Activated CD8-positive, alpha-beta memory T cell treated with anti-CD3 and anti-CD28 coated beads, Interleukin-2, amount 50 U/mL, for 1 hour (primary cell): ENCODE measurements at regions not wholly inside any gene's neighbourhood (a gene's known extent, or its start where the extent isn't known, plus 50 kb on each side); places are given as distances from the start of the nearest gene placed in this dataset.

ENCODE experiments used
- DNase-seq: peaks from one replicate; pipeline ENCODE4 v3.0.0-alpha.2; 2020; ENCODE audit errors: extremely low read depth

DNA sequence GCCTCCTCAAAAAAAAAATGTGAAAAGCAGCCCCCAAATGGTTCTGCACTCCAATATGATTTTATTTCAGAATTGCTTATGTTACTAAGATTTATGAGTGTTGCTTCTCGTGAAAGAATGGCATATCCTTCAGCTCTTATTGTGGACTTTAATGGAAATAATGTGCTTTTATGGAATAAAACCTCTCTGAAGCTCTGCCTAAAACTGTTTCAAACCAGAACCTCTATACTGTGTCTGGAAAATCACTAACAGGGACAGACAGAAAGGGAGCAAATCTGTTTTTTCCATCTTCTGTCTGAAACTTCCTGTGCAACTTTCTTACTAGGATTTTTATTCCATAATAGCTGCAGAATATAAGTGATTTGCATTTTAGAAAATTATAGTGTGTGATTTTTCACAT is 493.1 kb downstream of the ANKRD50 start:
- no peak for DNase-seq

DNA sequence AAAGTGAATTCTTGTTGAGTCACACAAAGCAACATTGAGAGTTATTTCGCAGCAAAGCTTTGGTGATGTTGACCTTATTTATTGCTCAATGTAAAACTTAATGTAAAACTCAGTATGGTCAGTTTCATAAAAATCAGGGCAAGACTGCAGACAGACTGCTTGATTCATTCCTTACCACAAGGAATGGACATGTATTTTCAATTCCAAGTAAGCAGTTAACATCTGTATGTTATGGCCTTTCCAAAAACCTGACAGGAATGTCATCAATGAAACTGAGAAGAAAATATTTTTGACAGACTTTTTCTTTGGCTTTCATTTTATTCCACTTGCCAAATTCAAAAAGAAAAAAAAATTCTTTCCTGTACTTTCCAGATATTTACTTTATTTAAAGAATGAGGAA is 488.3 kb downstream of the ANKRD50 start:
- no peak for DNase-seq

DNA sequence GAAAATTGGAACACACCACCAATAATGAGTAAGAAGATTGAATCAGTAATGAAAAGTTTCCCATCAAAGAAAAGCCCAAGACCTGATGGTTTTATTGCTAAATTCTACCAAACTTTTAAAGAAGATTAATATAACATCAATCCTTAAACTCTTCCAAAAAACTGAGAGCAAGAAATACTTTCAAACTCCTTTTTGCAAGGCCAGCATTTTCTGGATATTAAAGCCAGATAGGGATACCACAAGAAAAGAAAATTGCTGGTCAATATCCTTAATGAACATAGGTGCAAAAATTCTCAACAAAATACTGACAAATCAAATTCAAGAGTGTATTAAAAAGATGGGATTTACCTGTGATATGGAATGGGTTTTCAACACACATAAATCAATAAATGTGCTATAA is 484.6 kb downstream of the ANKRD50 start:
- no peak for DNase-seq

DNA sequence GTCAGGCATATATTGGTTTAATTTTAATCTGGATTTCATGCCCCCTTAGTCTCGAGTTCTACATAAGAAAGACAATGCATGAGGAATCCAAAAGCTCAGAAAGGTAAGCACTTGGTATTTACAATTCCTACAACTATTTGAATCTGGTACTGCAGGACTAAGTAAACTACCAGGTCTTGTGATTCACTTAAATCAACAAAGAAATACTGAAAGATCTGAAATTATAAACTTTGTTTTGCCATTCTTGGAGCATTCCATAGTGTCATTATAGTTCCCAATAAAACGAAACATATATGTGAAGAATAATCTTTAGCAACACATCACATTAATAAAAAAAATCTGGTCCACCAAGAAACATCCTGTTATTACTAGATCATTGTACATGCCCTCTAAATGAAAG is 482.3 kb downstream of the ANKRD50 start:
- DNase-seq: no peak

DNA sequence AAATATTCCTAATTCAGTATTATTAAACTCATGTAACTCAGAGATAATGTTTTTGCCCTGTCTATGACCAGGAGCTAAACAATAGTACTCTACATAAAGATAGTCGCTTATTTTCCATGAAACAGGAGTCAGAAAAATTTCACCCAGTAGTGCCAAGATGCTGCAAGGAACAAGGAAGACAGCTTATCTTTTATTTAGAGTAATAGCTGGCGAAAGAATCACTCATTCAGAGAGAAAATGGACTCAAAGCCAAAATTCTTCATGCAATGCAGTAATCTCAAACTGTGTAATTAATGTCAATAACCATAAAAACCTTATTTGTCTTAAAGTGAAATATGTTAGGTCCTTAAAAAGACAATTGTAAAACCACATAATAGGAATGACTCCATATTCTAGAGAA is 477.8 kb downstream of the ANKRD50 start:
- DNase-seq: no peak

DNA sequence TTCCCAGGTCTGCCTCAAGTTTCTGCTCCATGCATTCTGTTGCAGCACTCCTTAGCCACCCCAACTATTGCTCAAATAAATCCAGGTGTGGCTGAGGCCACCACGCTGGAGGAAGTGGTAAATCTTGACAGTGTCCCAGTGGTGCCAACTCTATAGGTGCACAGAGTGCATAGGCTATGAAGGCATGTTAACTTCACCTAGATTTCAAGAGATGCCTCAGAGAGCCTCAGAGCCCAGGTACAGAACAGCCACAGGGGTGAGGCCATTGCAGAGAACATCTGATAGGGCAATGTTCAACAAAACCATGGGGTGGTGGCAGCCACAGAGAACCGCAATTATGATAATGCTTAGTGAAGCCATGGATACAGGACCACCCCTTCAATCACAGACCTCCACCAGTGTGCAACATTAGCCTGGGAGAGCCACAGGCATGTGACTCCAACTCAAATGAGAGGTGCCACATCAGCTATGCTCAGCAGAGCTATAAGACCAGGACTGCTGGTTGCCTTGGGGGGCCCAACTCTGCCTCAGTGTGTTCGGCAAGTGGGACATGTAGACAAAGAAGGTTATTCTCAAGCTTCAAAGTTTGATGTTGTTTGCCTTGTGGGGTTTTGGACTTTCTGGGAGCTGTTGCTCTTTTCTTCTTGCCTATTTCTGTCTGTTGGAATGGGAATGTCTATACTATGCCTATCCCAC is 468.7 kb downstream of the ANKRD50 start:
- DNase-seq: no peak

DNA sequence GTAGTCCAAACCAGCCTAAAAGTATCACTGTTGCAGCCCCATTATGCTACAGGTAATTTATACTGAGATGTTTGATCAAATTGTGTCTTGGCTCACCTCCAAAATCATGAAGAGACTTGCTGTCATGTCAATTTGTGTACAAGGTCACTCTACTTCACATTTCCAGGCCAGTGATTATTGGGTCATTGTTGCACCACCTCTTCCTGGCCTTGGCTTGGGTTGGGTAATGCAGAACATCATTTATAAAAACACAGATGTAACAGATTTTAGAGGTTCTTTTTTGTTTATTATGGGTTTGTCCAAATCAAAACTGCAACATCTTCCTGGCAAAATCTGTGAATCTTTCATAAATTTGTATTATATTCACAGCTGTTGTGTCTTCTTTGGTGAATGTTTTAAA is 459.5 kb downstream of the ANKRD50 start:
- DNase-seq: no peak

DNA sequence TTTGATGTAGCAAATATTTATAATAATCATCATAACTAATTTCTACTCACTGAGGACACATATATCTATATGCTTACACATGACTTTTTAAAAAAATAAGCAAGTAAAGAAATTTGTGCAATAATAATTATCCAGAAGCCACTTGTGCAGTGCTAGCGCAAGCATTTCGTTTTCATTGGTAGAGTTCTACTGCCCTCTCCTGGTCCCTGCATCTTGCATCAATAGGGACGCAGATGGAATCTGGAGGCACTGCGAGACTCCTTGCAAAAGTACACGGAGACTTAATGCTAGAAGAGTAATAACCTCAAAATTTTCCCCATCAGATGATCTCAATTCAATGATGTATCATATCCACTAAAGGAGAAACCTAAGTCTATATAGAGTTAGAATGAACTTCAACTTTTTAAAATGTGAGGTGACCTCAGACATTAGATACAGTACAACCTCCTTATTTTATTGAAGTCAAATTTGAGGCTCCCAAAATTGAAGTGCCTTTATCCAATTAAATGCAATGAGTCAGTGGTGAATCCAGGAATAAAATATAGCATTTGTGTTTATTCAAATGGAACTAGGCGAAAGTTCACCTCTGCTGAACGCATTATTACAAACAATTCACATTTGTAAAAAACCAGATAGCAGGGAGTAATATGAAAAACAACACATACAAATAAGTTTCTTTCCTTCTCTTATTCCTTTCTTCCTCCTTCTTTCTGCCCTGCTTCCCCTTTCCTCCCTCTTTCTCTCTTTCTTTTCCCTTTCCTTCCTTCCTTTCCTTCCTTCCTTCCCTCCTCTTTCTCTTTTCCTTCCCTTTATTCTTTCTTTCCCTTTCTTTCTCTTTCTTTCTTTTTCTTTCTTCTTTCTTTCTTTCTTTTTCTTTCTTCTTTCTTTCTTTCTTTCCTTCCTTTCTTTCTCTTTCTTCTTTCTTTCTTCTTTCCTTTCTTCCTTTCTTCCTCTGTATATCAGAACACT is 450.0 kb downstream of the ANKRD50 start:
- peak; percentile 0 for DNase-seq

DNA sequence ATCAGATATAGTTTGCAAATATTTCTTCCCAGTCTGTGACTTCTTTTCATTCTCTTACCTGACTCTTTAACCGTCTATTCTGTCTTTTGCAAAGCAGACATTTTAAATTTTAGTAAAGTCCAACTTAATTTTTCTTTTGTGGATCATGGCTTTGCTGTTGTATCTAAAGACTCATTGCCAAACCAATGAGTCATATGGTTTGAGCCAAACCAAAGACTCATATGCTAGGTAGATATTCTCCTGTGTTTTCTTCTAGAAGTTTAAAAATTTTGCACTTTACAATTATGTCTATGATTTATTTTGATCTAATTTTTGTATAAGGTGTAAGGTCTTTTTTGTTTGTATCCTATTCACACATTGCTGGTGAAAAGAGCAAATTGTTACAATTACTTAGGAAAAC is 446.8 kb downstream of the ANKRD50 start:
- DNase-seq: no peak

DNA sequence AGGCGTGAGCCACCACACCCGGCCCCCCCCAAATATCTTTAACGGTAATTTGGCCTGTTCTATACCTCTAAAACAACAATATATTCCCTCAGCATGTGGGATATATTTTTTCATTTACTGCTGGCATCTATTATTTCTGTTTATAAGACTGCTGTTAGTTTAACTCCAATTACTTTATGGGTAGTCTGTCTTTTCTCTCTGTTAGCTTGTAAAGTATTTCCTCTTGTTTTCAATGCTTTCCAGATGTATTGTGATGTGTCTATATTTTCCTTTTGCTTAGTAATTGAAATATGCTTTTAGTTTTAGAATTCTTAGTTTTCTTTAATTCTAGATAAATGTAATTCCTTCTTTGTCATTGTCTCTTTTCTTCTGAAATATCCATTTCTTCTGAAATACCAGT is 445.8 kb downstream of the ANKRD50 start:
- DNase-seq: no peak

DNA sequence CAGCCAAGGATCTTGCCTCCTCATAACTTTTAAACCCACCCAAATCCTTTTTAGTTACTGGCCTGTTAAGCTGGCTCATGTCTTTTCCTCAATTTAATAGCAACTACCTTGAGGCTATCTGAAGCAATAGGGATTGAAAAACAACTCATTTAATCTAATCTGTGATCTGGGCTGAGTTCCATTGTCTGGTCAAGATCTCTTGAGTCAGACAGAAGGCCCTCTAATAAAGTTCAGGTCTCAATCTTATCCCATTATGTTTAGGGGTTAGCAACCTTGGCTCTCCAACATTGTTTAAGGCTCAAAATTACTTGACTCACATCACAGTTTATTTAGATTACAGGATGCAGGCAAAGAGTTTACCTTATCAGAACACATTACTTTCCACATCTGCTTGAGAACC is 436.1 kb downstream of the ANKRD50 start:
- no peak for DNase-seq

DNA sequence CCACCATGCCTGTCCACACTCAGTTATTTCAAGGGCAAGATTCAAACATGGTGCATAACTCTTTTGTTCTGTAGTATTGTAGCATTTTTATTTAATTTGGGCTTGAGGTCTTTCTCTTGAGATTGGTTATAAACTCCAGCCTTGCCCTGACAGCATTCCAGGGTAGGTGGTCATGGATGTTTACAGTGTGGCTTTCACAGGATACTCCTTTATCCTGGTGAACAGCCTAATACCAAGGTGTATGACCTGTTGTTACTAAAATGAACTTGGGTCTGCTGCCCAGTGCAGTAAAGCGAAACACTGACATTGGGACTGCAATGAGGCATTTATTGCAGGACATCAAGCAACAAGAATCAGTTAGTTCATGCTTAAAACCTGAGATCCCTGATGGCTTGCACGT is 434.8 kb downstream of the ANKRD50 start:
- no peak for DNase-seq

DNA sequence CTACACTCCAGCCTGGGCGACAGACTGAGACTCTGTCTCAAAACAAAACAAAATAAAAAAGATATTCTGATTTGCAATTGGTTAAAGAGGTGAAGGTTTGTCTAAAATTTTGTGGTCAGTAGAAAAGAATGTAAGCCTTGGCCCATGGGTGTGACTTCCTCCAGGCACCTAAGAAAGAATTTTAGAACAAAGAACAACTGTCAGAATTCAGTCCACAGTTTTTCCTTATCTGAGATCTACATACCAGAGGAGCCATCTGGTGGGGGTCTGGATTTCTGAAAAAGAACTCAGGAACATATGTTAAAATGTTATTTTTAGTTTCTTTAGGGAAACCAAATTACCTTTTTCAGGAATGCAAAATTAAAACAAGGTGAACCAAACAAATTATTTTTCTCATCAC is 434.1 kb downstream of the ANKRD50 start:
- no peak for DNase-seq

DNA sequence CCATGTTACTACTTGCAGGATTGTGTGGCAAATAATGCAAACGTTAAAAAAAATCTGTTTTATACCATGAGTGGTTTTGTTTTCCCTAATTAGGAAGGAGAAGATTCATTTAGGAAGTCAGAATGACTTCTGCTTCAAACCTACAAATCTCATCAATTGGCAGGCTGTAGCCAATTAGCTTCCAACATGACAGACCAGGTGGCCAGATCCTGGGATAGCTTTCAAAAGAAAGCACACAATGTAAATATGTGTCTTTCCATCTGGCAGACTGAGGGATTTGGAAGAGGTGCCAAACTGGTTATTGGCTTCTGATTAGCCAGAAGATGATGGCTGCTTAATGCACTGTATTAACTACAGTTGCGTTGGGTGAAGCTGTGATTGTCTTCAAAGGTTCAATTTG is 432.8 kb downstream of the ANKRD50 start:
- no peak for DNase-seq

DNA sequence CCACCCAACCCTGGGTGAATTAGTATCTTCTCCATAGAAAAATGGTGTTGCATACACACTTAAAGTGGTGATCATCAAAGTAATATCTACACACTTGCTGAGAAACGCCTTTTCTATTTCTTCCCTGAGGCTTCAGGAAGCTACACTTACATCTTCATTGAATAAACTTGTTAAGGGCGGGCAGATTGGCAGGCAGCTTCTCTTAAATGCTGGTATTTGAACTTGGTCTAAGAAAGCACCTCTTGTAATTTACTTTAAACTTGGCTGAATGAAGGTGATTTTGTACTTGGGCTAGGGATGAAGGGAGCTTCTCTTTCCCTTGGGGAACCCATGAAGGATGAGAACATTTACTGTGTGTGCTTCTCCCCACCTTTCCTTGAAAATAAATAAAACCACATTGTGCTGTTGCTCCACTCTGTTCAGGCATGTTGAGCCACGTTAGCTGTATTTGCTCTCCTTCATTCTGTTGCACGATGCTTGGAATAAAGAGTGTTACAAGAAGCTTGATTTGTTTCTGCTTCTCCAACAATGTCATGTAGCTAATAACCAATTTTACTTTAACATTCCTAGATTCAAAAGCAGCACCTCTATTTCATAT is 430.1 kb downstream of the ANKRD50 start:
- no peak for DNase-seq

DNA sequence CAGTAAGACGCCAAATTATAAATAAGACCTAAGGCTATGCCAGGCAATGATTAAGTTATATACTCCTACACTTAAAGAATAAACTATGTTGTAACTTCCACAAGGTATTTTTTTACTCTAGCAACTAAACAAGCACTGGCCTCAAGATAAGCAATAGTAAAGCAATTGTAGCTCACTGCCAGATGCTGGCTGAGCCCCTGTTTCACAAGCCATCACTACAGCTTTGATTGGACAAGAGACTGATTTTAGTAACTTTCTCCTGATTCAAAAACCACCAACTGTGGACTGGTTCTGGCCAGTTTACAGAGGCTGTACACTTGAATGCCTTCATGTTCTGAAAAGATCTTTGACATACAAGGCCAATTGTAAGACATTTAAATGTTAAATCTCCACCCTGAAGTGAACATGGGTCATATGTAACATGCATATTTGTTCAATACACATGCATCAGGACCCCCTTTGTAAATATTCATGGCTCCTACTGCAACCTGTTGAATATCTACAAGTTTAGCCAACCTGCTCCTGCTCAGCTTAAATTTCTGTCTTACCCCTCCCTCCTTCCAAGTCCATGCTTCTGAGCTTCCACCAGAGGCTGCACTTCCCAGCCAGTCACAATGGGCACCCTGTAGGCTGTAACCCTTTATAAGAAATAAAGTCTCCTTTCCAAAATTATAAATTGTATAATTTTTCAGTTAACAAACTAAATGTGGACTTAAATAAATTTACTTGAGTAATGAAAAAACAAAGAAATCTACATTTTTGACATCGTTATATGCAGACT is 423.6 kb downstream of the ANKRD50 start:
- DNase-seq: no peak

DNA sequence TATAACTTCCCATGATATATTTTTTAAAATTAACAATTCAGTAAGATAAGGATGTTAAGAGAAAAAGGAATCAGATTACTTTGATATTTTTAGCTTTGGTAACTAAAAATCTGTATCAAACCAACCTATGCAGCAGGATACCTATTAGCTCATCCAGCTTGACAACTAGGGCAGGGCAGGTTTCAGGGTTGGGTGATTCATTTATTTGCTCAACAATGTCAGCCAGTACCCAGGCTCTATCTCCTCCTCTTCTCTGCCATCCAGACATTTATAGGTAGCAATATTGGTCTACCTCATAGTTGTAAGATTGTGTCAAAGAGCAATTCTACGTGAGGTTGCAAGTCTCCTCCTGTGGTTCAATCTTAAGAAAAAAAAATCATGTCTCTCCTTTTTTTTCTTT is 421.9 kb downstream of the ANKRD50 start:
- no peak for DNase-seq

DNA sequence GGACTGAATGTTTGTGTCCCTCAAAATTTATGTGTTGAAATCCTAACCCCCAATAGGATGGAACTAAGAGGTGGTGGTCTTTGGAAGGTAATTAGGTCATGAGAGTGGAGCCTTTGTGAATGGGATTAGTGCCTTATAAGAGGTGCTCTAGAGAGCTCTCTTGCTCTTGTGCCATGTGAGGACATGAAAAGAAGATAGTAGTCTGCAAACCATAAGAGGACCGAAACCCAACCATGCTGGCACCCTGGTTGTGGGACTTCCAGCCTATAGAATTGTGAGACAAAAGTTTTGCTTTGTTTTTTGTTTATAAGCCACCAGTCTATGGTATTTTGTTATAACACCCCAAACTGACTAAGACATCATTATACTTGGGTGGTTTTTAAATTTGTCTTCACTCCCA is 417.1 kb downstream of the ANKRD50 start:
- DNase-seq: no peak

DNA sequence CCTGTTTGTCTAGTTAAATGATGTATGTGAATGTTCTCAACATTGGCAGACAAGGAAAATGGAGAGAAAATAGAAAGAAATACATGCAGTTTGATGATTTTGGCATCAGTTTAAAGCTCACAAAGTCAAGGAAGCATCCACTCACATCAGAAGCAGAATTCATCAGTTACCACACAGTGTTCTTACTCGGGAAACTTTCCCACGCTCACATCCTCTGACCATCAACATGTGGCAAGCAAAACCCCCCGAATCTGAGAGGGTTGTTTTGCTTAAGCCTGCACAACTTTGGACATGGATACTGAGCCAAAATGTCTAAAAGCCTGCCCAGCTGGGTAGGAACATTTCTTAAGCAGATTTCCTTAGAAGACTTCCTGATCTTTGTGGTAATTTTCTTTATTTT is 407.6 kb downstream of the ANKRD50 start:
- no peak for DNase-seq

DNA sequence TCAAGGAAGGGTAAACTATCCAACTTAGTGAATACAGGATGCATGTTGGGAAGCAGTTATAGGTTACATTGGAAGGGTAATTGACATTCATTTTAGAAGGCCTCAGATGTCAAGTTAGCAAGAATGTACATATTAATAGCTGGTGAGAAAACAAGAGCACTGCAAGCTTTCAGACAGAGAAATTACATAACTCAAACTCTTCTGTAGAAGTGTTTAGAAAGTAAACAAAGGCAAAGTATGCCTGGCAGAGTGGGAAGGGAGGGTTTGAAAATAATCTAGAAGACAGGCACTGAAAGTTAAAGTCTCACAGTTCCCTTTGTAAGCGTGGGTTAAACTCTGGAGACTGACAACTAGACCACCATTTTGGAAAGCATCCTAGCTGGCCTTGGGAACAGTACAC is 406.2 kb downstream of the ANKRD50 start:
- DNase-seq: no peak

DNA sequence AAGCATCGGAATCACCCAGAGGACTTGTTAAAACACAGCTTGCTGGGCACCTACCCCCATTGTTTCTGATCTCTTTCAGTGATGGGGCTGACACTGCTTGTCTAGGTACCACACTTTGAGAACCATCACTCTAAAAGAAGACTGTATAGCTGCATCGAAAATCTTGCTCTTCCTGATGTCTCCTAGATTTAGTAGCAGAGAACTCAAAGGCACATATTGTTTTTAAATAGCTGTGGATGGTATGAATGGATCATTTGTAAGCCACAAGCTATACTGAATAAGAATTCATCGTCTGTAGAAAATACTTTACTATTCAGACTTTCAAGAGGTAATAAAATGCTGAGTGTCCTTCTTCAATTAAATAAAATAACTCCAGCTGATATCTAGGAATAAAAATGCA is 405.4 kb downstream of the ANKRD50 start:
- DNase-seq: no peak

DNA sequence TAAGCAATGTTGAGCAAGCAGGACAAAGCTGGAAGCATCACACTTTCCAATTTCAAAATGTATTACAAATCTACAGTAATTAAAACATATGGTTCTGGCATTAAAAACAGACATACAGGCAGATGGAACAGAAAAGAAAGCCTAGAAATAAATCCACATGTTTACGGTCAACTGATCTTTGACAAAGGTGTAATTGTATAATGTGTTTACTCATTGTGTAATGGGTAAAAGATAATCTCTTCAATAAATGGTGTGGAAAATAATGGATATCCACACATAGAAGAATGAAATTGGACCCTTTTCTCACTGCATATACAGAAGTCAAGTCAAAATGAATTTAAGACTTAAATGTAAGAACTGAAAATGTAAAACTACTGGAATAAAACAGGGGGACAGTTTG is 394.2 kb downstream of the ANKRD50 start:
- no peak for DNase-seq
